Mesodermal cell (in vitro differentiated cells): ENCODE measurements at regions not wholly inside any gene's neighbourhood (a gene's known extent, or its start where the extent isn't known, plus 50 kb on each side); places are given as distances from the start of the nearest gene placed in this dataset.
"Not testable (repeated sequence)": the region's sequence is repeated elsewhere in the genome, so short reads cannot be mapped to it uniquely, and the experiment has no call there.

Experiments
- H3K27ac ChIP-seq: 2 replicates; pipeline ENCODE4 v1.7.0; 2013; ENCODE audit warnings: mild to moderate bottlenecking, low read depth, low read length, moderate library complexity; ENCODE audit not compliant: severe bottlenecking
- H3K36me3 ChIP-seq: 2 replicates; pipeline ENCODE4 v1.7.1; 2013; ENCODE audit warnings: mild to moderate bottlenecking, low read length, moderate library complexity; ENCODE audit not compliant: control insufficient read depth, insufficient read depth
- H3K4me1 ChIP-seq: one replicate; pipeline ENCODE4 v1.7.1; 2013; ENCODE audit warnings: mild to moderate bottlenecking, low read length; ENCODE audit not compliant: insufficient read depth, control insufficient read depth, poor library complexity, severe bottlenecking
- H3K4me3 ChIP-seq: 2 replicates; pipeline ENCODE4 v1.7.0; 2013; ENCODE audit warnings: low read length, control low read depth, mild to moderate bottlenecking; ENCODE audit not compliant: insufficient read depth, poor library complexity, severe bottlenecking; ENCODE audit errors: extremely low read depth
- H3K9me3 ChIP-seq: 2 replicates; pipeline ENCODE4 v1.7.1; 2013; ENCODE audit warnings: mild to moderate bottlenecking, low read length, moderate library complexity; ENCODE audit not compliant: control insufficient read depth
- WGBS, 2 experiments: methylation state at CpG; one replicate each; pipeline ENCODE4 v1.1.5; 2013; ENCODE audit warnings: missing lambda C conversion rate in 2 of 2; ENCODE audit not compliant: insufficient coverage in 2 of 2; 5-methylcytosine and 5-hydroxymethylcytosine counted together

DNA sequence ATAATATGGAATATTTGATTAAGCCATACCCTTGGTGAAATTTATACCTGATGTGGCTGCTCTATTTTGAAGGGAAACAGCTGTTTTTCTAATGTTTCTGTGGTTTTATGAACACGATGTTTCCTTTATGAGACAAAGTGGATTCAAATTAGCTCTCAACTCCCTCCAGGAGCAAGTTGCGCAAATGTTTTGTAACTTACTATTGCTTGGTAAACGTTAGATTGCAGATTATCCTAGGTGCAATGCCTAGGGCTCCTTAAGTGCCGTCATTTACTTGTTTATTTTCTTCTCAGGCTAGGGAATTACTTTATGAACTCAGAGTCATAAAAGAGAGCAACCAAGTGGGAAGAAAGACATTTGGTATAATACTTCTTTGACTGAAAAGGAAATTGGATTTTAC is 763.1 kb downstream of the TAF11L14 start:
- Histone ChIP-seq H3K4me3 (no peak overlapping the region), H3K36me3 (no peaks in the 10 kb centered on the region), H3K9me3 (no peaks in the 10 kb centered on the region), H3K27ac (no peak overlapping the region), H3K4me1 (no peaks in the 10 kb centered on the region)
- 83 to 97% methylated on average over 2 to 3 of the region's 4 CpGs for WGBS, 2 experiments

DNA sequence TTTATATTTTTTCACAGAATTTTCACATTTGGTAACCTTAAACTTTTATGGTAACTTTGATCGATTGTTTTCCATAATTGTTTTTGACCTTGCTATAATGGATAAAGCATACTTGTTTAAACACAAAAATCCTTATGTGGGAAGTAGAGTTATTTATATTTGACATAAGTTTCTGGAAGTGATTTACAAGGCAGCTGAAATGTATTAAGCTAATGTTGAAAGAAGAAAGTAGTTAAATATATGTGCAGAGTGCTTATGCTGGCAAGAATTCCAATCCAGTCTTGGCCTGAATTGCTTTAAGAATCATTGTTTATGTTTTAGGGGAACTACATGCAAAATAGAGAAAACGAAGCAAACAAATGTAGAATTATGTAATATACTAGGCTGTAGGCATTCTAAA is 763.6 kb downstream of the TAF11L14 start:
- Histone ChIP-seq H3K36me3 (no peaks in the 10 kb centered on the region), H3K4me1 (no peaks in the 10 kb centered on the region), H3K27ac (no peak overlapping the region), H3K4me3 (no peak overlapping the region), H3K9me3 (no peaks in the 10 kb centered on the region)
- no CpG with 5 or more reads among the region's 2 CpGs for WGBS, 2 experiments

DNA sequence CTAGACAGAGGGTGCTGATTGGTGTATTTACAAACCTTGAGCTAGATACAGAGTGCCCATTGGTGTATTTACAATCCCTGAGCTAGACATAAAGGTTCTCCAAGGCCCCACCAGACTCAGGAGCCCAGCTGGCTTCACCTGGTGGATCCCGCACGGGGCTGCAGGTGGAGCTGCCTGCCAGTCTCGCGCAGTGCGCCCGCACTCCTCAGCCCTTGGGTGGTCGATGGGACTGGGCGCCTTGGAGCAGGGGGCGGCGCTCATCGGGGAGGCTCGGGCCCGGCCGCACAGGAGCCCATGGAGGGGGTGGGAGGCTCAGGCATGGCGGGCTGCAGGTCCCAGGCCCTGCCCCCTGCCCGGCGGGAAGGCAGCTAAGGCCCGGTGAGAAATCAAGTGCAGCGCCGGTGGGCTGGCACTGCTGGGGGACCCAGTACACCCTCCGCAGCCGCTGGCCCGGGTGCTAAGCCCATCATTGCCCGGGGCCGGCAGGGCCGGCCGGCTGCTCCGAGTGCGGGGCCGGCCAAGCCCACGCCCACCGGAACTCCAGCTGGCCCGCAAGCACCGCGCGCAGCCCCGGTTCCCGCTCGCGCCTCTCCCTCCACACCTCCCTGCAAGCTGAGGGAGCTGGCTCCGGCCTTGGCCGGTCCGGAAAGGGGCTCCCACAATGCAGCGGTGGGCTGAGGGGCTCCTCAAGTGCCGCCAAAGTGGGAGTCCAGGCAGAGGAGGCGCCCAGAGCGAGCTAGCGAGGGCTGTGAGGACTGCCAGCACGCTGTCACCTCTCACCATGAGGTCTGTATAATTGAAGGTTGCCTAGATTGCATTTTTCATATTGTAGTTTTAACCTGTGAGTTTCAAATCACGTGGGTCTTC is 765.4 kb downstream of the TAF11L14 start:
- 77 to 91% methylated on average over 13 to 24 of the region's 50 CpGs for WGBS, 2 experiments
- not testable (repeated sequence) for H3K4me3 ChIP-seq, H3K4me1 ChIP-seq, H3K9me3 ChIP-seq, H3K27ac ChIP-seq, H3K36me3 ChIP-seq

DNA sequence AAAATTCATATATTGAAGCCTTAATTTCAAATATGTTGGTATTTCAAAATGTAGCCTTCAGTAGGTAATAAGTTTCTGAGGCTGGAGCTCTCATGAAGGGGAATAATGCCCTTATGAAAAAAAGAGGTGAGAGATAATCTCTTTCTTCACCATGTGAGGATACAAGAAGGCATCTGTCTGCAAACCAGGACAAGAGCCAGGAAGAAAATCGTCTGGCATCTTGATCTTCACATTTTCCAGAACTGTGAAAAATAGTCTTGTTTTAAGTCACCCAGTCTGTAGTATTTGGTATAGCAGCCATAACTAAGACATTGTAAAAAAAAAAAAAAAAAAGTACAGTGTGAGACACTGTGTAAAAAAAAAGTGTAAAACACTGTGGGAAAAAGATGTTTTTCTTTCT is 768.9 kb downstream of the TAF11L14 start:
- Histone ChIP-seq H3K27ac (no peak overlapping the region), H3K36me3 (no peaks in the 10 kb centered on the region), H3K9me3 (no peaks in the 10 kb centered on the region), H3K4me3 (no peak overlapping the region), H3K4me1 (no peaks in the 10 kb centered on the region)
- WGBS, 2 experiments = no CpG with 5 or more reads among the region's 1 CpG

DNA sequence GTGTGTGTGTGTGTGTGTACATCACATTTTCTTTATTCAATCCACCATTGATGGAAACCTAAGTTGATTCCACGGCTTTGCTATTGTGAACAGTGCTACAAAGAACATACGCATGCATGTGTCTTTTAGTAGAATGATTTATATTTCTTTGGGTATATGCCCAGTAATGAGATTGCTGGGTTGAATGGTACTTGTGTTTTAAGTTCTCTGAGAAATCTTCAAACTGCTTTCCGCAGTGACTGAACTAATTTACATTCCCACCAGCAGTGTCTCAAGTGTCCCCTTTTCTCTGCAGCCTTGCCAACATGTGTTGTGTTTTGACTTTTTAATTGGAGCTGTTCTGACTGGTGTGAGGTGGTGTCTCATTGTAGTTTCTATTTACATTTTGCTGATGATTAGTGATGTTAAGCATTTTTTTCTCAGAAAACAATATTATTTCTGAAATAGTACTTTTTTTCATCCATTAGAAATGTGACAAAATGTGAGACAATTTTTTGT is 769.7 kb downstream of the TAF11L14 start:
- H3K36me3 ChIP-seq = no peaks in the 10 kb centered on the region
- H3K4me1 ChIP-seq = no peaks in the 10 kb centered on the region
- H3K9me3 ChIP-seq = no peaks in the 10 kb centered on the region
- H3K4me3 ChIP-seq = no peak overlapping the region
- no peak overlapping the region for H3K27ac ChIP-seq
- WGBS, 2 experiments = 100% methylated on average over 1 to 2 of the region's 3 CpGs

DNA sequence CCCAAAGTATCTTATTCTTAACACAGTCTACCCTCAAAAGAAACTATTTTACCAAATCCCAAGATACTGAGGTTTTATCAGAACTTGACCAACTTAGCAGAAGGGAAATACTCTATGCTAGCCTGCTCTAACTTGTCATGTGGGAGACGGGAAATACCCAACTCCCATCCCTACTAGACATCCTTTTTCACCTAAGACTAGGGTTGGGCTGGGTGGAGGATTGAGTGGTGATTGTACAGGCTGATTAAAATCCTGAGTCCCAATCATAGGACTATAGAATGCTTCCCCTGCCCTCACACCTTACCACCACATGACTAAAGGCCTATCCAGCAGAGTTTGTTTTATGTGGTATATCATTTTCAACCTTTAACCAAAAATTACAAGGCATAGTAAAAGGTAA is 786.5 kb downstream of the TAF11L14 start:
- Histone ChIP-seq H3K36me3 (no peaks in the 10 kb centered on the region), H3K4me1 (no peaks in the 10 kb centered on the region), H3K27ac (no peak overlapping the region), H3K9me3 (no peaks in the 10 kb centered on the region), H3K4me3 (no peak overlapping the region)
- WGBS, 2 experiments = no CpG with 5 or more reads among the region's 1 CpG

DNA sequence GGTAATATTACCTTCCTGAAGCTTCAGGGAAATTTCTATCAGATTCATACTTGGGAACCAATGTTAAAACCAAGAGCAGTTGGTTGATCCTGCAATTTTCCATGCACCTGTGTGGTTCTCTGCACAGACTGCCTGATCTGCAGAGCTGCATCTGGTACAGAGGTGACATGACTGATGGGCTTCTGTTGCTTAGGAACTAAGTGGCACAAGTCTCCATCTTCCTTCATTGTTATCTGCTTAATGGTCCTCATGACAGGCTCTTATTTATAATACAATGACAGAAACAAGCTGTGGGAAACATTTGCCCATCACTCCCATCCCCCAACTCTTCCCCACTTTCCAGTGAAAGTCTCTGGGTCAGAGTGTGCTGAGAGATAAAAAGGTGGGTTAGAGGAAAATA is 799.1 kb downstream of the TAF11L14 start:
- Histone ChIP-seq H3K36me3 (no peaks in the 10 kb centered on the region), H3K4me3 (no peak overlapping the region), H3K4me1 (no peaks in the 10 kb centered on the region), H3K9me3 (no peaks in the 10 kb centered on the region), H3K27ac (no peak overlapping the region)

DNA sequence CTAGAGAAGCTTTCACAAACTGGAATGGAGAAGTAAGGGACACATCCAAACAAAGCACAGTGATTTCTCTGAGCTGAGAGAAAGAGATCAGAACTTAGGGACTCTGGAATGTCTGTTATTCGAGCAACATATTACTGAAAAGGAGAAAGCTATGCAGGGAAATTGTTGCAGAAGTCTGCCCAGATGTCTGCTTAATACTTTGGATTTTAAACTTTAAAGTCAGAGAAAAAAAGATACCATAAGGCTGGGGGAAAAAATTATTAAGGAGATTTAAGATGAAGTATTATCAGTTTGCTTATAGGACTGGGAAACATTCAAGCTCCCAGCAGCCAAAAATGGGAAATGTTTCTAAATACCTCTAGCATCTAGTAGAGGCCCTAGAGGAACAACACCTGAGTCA is 803.9 kb downstream of the TAF11L14 start:
- no peaks in the 10 kb centered on the region for H3K36me3 ChIP-seq
- no peak overlapping the region for H3K27ac ChIP-seq
- H3K4me3 ChIP-seq = no peak overlapping the region
- no peaks in the 10 kb centered on the region for H3K9me3 ChIP-seq
- no peaks in the 10 kb centered on the region for H3K4me1 ChIP-seq
- 80 to 100% methylated on average over 1 of the region's 1 CpG for WGBS, 2 experiments

DNA sequence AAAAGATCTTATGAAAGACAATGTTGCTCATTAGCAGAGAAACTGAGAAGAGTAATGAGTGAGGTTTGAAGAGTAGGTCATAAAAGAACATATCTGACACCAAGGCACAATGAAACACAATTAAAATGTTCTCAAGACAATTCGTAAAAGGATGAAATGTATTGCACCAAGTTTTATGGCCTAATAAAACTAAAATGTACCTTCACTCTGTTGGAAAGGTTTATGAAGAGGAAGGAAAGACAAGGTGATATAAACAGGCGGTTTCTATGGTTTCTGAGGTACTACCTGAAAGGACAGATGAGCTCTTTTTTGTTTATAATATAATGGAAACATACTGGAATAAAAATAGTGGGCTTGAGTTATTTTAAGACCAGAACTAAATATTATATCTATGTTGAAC is 821.3 kb downstream of the TAF11L14 start:
- no CpG with 5 or more reads among the region's 2 CpGs for WGBS, 2 experiments
- Histone ChIP-seq H3K27ac (no peak overlapping the region), H3K9me3 (no peaks in the 10 kb centered on the region), H3K4me3 (no peak overlapping the region), H3K36me3 (no peaks in the 10 kb centered on the region), H3K4me1 (no peaks in the 10 kb centered on the region)

DNA sequence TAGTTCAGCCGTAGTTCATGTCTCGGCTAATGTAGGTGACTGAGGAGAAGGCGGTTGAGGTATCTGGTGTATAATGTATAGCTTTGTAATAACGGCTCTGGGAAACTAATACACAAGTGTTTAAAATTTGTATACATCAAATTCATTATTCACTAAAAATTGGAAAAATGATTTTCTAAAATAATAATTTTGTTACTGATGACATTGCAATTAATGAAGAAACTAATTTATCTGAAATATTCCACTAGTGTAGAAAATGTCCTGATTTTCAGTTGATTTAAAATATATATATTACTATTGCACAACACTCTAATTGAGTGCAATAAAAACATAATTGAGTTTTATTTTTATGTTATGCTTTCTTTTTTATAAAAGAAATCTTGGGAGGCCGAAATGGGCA is 823.0 kb downstream of the TAF11L14 start:
- no peaks in the 10 kb centered on the region for H3K4me1 ChIP-seq
- no peak overlapping the region for H3K4me3 ChIP-seq
- H3K9me3 ChIP-seq = no peaks in the 10 kb centered on the region
- H3K27ac ChIP-seq = no peak overlapping the region
- H3K36me3 ChIP-seq = no peaks in the 10 kb centered on the region
- 100% methylated on average over 1 to 2 of the region's 5 CpGs for WGBS, 2 experiments

DNA sequence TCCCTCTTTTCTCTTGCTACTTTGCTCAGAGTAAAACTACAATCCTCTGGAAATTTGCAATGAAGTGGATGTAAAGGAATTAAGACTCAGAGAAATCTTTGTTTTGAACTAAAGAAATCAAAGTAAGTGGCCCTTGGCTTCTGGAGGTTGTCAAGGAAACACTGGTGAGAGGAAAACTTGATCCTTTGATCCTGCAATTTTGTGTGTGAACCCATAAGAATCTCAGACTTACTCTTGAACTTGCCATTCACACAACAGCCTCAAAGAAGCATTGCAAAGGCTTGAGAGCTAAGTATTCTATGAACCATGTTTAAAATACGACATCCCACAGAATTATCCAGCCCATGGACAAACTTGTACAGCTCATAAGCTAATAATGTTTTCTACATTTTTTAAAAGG is 827.5 kb downstream of the TAF11L14 start:
- 100% methylated on average over 1 of the region's 1 CpG; no CpG with 5 or more reads in 1 of the 2 experiments for WGBS, 2 experiments
- Histone ChIP-seq H3K9me3 (no peaks in the 10 kb centered on the region), H3K4me3 (no peak overlapping the region), H3K27ac (no peak overlapping the region), H3K4me1 (no peaks in the 10 kb centered on the region), H3K36me3 (no peaks in the 10 kb centered on the region)
